Stimulated activated CD8-positive, alpha-beta memory T cell treated with anti-CD3 and anti-CD28 coated beads, Interleukin-7, amount 100 ng/mL, for 4 hours (primary cell): ENCODE measurements at regions not wholly inside any gene's neighbourhood (a gene's known extent, or its start where the extent isn't known, plus 50 kb on each side); places are given as distances from the start of the nearest gene placed in this dataset.
"Not testable (repeated sequence)": the region's sequence is repeated elsewhere in the genome, so short reads cannot be mapped to it uniquely, and the experiment has no call there.

Source experiments
- DNase-seq, 2 donors: peaks; one replicate each; pipeline ENCODE4 v3.0.0-alpha.2; 2020; ENCODE audit warnings: low read depth in 2 of 2

GRCh38 chr1:8169364-8170058, 143.4 kb upstream of the ERRFI1 start:
- DNase-seq: peak; percentile 45 to 46

- DNase-seq: no peak
Measured at GRCh38 chr1:8167936-8168335, 141.8 kb upstream of the ERRFI1 start.

DNA sequence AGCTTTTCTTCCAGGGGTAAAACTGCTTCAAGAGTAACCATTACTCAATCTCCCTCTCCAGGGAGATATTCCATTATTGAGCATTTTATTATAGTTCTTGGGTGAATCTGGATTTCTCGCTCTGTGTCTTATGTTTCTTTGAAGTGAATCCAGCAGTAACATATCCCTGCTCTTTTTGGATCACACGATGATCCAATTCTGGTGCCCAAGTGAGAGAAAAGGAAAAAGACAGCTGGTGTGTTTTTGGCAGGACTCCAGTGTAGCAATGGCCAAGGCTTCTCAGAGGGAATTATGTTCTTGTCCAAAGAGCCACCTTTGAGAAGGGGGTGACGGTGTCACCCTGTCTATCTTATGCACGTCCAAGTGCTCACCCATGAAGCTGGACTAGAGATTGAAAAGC, 140.3 kb upstream of the ERRFI1 start:
- DNase-seq: no peak

DNA sequence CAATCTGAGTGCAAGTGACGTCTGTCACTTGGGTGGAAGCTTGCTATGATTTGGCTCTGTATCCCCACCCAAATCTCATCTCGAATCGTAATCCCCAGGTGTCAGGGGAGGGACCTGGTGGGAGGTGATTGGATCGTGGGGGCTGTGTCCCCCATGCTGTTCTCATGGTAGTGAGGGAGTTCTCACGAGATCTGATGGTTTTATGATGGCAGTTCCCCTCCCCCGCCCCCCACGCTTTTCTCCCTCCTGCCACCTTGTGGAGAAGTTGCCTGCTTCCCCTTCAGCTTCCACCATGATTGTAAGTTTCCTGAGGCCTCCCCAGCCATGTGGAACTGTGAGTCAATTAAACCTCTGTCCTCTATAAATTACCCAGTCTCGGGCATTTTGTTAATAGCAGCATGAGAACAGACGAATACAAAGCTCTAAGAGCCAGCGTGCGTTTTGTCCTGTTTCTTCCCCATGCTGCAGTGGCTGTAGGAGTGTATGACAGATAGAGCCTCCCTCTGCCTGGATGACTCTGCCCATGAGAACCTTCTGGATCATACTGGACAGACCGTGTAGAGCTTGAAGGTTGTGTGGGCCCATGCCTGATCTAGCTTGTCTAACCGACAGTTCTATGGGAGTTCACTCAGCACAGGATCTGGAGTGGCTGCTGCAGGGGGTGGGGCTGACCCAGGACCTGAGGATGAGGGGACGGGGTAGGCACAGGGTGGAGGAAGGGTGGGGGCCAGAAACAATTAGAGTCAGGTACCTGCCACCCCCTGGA, 139.7 kb upstream of the ERRFI1 start:
- no peak for DNase-seq

GRCh38 chr1:8164670-8165069, 138.6 kb upstream of the ERRFI1 start:
- DNase-seq: no peak

DNA sequence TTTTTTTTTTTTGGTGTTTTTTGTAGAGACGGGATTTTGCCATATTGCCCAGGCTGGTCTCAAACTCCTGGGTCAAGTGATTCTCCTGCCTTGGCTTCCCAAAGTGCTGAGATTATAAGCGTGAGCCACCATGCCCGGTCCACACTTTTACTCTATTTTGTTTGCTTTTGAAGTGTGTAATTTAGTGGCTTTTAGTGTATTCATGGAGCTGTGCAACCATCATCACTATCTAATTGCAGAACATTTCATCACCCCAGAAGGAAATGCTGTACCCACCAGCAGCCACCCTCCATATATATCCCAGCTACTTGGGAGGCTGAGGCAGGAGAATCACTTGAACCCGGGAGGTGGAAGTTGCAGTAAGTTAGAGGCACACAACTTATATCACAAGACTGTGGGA, 136.9 kb upstream of the ERRFI1 start:
- no peak for DNase-seq

DNA sequence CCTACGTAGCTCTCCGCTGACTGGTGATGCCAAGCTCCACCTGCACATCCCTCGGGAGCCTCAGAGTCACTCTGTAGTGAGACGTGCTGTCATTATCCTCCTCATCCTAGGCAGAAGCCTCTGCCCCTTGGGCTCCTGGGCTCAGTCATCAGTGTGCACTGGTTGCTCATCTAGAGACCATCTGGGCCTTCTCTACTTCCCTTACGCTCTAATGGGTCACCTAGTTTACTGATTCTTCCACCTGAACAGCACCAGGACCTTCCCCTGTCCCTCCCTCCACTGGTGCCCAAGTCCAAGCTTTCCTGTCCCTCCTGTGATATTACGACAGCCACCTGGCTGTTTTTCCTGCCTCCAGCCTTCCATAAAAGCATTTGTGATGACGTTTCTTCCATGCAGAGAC, 136.1 kb upstream of the ERRFI1 start:
- no peak for DNase-seq

DNA sequence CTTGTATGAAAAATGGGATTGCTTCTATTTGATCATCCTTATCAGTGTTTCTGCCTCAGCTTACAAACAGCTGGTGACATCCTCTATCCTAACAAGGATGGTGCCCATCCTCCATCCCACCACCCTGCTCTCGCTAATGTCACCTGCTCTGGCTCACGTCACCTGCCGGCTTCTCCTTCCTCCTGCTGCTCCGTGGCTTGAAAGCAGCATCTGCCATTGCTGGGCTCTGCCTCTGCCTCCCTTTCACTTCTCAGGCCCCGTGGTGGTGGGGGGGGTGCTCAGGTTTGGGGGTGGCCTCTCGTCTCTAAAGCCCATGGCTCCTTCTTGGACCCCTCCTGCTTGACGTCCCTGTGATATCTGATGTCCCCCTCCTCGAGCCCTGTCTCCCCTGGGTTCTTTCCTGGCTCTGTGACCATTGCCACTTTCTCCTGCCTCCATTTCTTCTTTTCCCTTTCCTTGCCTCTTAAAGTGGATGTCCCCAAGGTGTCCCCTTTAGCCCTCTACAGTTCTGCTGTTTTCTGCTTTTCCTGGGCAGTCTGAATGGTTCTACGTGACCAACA, 135.5 kb upstream of the ERRFI1 start:
- DNase-seq: no peak

- no peak for DNase-seq
Measured at GRCh38 chr1:8159470-8160024, 133.4 kb upstream of the ERRFI1 start.

DNA sequence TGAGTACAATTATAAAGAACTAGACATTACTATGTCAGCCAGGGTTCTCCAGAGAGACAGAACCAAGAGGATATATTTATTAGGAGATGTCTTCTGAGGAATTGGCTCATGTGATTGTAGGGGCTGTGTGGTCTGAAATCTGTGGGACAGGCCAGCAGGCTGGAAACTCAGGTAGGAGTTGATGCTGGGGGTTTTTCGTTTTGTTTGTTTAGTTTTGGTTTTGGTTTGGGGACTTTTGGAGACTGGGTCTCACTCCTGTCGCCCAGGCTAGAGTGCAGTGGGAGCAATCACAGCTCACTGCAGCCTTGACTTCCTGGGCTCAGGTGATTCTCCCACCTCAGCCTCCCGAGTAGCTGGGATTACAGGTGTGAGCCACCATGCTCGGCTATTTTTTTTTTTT, 132.9 kb upstream of the ERRFI1 start:
- DNase-seq: no peak

DNA sequence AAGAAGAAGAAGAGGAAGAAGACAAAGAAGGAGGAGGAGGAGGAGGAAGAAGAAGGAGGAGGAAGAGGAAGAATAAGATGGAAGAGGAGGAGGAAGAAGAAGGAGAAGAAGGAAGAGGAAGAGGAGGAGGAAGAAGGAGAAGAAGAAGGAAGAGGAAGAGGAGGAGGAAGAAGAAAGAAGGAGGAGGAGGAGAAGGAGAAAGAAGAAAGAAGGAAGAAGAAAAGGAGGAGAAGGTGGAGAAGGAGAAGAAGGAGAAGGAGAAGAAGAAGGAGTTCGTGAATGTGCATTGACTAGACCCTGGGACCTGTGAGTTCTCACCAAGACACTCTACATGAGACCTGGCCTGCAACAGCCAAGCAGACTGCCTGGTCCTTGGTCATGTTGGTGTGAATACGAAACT, 131.7 kb upstream of the ERRFI1 start:
- DNase-seq: no peak

DNA sequence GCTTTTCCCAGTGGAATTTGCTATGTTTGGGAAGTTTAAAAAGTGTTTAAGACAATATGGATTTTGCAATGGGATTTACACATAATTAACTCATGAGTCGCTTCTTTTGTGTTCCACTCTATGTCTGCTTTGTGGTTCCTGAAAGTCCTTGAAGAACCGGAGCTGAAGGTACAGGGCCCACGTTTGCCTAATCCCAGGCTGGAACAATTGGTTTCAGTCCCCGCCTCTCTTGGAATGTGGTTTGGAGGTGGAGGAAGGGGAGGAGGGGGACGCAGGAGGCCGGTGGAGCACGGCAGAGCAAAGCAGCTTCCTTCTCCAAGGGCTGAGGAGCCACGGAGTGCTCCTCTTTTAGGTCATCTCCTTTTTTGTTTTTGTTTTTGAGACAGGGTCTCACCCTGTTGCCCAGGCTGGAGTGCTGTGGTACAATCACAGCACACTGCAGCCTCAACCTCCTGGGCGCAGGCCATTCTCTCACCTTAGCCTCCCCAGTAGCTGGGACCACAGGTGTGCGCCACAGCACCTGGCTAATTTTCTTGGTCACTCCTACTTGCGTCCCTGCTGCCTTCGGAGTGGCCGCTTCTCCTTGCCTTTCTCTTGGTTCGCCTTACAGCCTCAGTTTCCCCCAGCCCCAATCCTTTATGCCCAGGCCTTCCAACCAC, 129.5 kb upstream of the ERRFI1 start:
- DNase-seq: no peak

GRCh38 chr1:8154621-8155052, 128.5 kb upstream of the ERRFI1 start:
- DNase-seq: no peak

GRCh38 chr1:8153961-8154360, 127.9 kb upstream of the ERRFI1 start:
- no peak for DNase-seq

- peak in 1 of 2 donors; percentile 21 for DNase-seq
Measured at GRCh38 chr1:8152731-8153702, 126.9 kb upstream of the ERRFI1 start.

DNA sequence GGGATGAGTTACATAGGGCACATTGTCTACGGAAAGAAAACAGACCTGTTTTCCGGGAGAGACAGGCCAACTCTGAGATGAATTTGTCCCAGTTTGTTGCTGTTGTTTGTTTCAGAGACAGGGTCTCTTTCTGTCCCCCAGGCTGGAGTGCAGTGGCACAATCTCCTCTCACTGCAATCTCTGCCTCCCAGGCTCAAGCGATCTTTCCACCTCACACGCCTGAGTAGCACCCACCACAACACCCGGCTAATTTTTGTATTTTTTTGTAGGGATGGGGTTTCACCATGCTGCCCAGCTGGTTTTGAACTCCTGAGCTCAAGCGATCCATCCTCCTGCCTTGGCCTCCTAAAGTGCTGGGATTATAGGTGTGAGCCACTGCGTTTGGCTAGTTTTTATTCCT, 125.5 kb upstream of the ERRFI1 start:
- no peak for DNase-seq

DNA sequence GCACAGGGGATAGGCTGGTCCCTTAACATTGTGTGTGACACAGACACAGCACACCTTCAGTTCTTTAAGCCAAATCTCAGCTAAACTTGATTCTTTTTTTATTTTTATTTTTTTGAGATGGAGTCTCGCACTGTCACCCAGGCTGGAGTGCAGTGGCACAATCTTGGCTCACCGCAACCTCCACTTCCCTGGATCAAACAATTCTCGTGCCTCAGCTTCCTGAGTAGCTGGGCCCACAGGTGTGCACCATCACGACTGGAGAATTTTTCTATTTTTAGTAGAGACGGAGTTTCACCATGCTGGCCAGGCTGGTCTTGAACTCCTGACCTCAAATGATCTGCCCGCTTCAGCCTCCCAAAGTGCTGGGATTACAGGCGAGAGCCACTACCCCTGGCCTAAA, 123.6 kb upstream of the ERRFI1 start:
- DNase-seq: not testable (repeated sequence)

- no peak for DNase-seq
Measured at GRCh38 chr1:8147956-8148355, 121.8 kb upstream of the ERRFI1 start.

DNA sequence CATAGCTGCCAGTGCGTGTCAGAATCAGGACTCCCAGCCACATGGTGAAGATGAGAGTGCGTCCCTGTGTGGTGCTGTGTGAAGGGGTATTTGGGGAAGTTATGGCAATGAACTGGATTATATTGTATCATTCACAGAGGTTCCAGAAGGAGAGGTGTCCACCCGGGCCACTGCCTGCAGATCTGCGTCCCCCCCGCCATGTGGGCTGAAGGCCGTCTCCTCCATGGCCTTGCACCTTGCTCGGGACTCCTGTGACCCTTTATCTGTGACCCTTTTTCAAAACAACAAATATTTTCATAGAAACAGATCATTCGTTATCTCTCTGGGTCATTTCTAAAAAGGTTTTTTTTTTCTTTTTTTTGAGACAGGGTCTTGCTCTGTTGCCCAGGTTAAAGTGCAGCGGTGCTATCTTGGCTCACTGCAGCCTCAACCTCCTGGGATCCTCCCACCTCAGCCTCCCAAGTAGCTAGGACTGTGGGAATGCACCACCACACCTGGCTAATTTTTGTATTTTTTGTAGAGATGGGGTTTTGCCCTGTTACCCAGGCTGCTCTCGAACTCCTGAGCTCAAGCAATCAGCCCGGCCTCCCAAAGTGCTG, 120.2 kb upstream of the ERRFI1 start:
- no peak for DNase-seq

DNA sequence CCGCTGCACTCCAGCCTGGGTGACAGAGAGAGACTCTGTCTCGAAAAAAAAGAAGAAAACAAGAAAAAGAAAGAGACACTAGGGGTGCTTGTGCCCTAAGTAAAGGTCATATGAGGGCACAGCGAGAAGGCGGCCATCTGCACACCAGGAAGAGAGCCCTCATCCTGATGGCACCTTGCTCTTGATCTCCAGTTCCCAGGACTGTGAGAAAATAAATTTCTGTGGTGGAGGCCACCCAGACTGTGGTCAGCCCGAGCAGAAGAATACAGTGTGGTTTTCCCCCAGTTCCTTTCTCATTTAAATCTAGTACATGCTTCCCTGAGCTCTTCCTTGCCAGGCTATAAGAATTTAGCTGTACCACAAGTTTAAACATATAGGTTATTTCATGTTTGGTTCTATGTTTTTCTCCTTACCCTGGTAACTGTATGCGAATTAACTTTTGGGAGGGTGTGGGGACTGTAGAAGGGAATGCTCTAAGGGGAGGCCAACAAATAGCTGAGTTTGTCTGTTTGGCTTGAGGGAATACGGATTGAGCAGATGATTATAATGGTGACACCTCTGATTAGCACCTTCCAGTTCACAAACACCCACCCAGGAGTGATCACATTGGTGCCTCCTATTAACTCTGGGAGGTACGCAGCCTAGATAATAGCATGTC, 119.6 kb upstream of the ERRFI1 start:
- DNase-seq: no peak
